ENCODE measurements at regions not wholly inside any gene's neighbourhood (a gene's known extent, or its start where the extent isn't known, plus 50 kb on each side); places are given as distances from the start of the nearest gene placed in this dataset.

GRCh38 chr3:66723231-66723630 lies 222.4 kb upstream of the LRIG1 start (continued):
- TF ChIP-seq PRPF4 (IDR thresholded peaks at IDR 0.05; ENCODE audit: insufficient read depth, low read depth, low read length, poor library complexity, severe bottlenecking), result no peak
- TF ChIP-seq PHB (CRISPR knock-in tag; IDR thresholded peaks at IDR 0.05), result no peak
- no peak for TF ChIP-seq GABPA (tag; conservative IDR thresholded peaks at IDR 0.05; ENCODE audit: low read depth)
- TF ChIP-seq TRIM28 (IDR thresholded peaks at IDR 0.05), result no peak
- no peak for TF ChIP-seq PURB (CRISPR knock-in tag; IDR thresholded peaks at IDR 0.05; ENCODE audit: low read depth)
- no peak for TF ChIP-seq ZBTB40 (IDR thresholded peaks at IDR 0.05)
- TF ChIP-seq ZBTB40 (CRISPR knock-in tag; IDR thresholded peaks at IDR 0.05), result no peak
- no peak for TF ChIP-seq TRIM25 (IDR thresholded peaks at IDR 0.05; ENCODE audit: borderline replicate concordance)
- no peak for TF ChIP-seq TCF7 (IDR thresholded peaks at IDR 0.05; ENCODE audit: borderline replicate concordance)
- TF ChIP-seq ZNF175 (CRISPR knock-in tag; IDR thresholded peaks at IDR 0.05; ENCODE audit: low read depth), result no peak
- TF ChIP-seq, protein P1, sequence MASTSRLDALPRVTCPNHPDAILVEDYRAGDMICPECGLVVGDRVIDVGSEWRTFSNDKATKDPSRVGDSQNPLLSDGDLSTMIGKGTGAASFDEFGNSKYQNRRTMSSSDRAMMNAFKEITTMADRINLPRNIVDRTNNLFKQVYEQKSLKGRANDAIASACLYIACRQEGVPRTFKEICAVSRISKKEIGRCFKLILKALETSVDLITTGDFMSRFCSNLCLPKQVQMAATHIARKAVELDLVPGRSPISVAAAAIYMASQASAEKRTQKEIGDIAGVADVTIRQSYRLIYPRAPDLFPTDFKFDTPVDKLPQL (IDR thresholded peaks at IDR 0.05; ENCODE audit: extremely low read depth, insufficient read length), result no peak
- TF ChIP-seq, protein P2, sequence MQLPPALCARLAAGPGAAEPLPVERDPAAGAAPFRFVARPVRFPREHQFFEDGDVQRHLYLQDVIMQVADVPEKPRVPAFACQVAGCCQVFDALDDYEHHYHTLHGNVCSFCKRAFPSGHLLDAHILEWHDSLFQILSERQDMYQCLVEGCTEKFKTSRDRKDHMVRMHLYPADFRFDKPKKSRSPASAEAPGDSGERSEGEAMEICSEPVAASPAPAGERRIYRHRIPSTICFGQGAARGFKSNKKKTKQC (CRISPR knock-in tag; IDR thresholded peaks at IDR 0.05), result no peak
- no peak for TF ChIP-seq ZC3H4 (CRISPR knock-in tag; IDR thresholded peaks at IDR 0.05; ENCODE audit: borderline replicate concordance)
